Activated gamma-delta T cell treated with anti-CD3 and anti-CD28 coated beads, Interleukin-2, amount 50 U/mL, for 16 hours (primary cell): ENCODE measurements at regions not wholly inside any gene's neighbourhood (a gene's known extent, or its start where the extent isn't known, plus 50 kb on each side); places are given as distances from the start of the nearest gene placed in this dataset.

ENCODE experiments used
- DNase-seq: peaks from one replicate; pipeline ENCODE4 v3.0.0-alpha.2; 2020; ENCODE audit warnings: low read depth

GRCh38 chr15:93420477-93420876, 331.5 kb upstream of the RGMA start:
- no peak for DNase-seq

- DNase-seq, result no peak
Observed at GRCh38 chr15:93420050-93420452, 331.0 kb upstream of the RGMA start.

- DNase-seq, result no peak
Observed at GRCh38 chr15:93418566-93418965, 329.6 kb upstream of the RGMA start.

- DNase-seq, result no peak
Observed at GRCh38 chr15:93417631-93418030, 328.6 kb upstream of the RGMA start.

GRCh38 chr15:93417156-93417555, 328.1 kb upstream of the RGMA start:
- no peak for DNase-seq

GRCh38 chr15:93415576-93415975, 326.6 kb upstream of the RGMA start:
- DNase-seq, result no peak

GRCh38 chr15:93414576-93415231, 325.7 kb upstream of the RGMA start:
- no peak for DNase-seq

GRCh38 chr15:93413745-93414144, 324.7 kb upstream of the RGMA start:
- DNase-seq, result no peak

- DNase-seq, result no peak
Observed at GRCh38 chr15:93399121-93399520, 310.1 kb upstream of the RGMA start.

- no peak for DNase-seq
Observed at GRCh38 chr15:93389211-93389610, 300.2 kb upstream of the RGMA start.

- no peak for DNase-seq
Observed at GRCh38 chr15:93384886-93385285, 295.9 kb upstream of the RGMA start.

GRCh38 chr15:93382200-93382820, 293.3 kb upstream of the RGMA start:
- no peak for DNase-seq

GRCh38 chr15:93378558-93378957, 289.5 kb upstream of the RGMA start:
- DNase-seq, result no peak

- DNase-seq, result no peak
Observed at GRCh38 chr15:93372865-93373223, 283.8 kb upstream of the RGMA start.

- no peak for DNase-seq
Observed at GRCh38 chr15:93372208-93372864, 283.3 kb upstream of the RGMA start.

GRCh38 chr15:93366387-93367100, 277.5 kb upstream of the RGMA start:
- no peak for DNase-seq

GRCh38 chr15:93362821-93363220, 273.8 kb upstream of the RGMA start:
- DNase-seq, result no peak

GRCh38 chr15:93362203-93362602, 273.2 kb upstream of the RGMA start:
- no peak for DNase-seq

- DNase-seq, result no peak
Observed at GRCh38 chr15:93361703-93362102, 272.7 kb upstream of the RGMA start.

- no peak for DNase-seq
Observed at GRCh38 chr15:93360976-93361375, 272.0 kb upstream of the RGMA start.

- no peak for DNase-seq
Observed at GRCh38 chr15:93360318-93360717, 271.3 kb upstream of the RGMA start.

GRCh38 chr15:93359425-93360131, 270.6 kb upstream of the RGMA start:
- no peak for DNase-seq
